ENCODE measurements at regions not wholly inside any gene's neighbourhood (a gene's known extent, or its start where the extent isn't known, plus 50 kb on each side); places are given as distances from the start of the nearest gene placed in this dataset.

DNA sequence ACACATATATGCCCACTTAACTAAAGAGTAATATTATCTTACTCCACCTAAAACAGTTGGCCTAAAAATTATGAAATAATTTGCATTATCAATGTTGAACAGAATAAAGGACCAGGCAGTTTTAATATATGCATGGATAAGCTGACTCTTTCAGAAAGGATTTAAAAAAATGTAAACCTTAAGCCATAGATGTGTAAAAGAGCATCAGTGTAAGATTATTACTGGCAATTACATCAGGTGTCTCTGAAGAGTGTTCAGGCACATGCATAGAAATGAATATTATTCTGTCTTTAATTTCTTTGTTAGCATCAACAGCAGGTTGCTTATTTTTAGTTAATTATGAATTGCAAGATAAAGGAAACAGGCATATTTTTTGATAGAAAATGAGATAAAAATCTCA, 1353.8 kb downstream of the C4orf33 start:
- Histone ChIP-seq H3K23ac (ENCODE audit: low read depth, low read length) (no peak overlapping the region), H4K5ac (ENCODE audit: low read depth, low read length) (no peak overlapping the region), H3K18ac (ENCODE audit: low read depth, low read length) (no peak overlapping the region), H3K9me3 (ENCODE audit: control insufficient read depth, insufficient read depth, low read length) (no peaks in the 10 kb centered on the region), H2AK5ac (ENCODE audit: low read depth, low read length) (no peak overlapping the region), H3K27ac (ENCODE audit: insufficient read depth, low read length) (no peak overlapping the region), H3K4me2 (ENCODE audit: low read depth, low read length) (no peak overlapping the region), H2BK120ac (ENCODE audit: low read depth, low read length) (no peak overlapping the region), H3K27me3 (ENCODE audit: control insufficient read depth, insufficient read depth, low read length) (no peaks in the 10 kb centered on the region), H4K91ac (ENCODE audit: insufficient read depth, low read depth, low read length) (no peak overlapping the region), H3K14ac (replicated peaks; ENCODE audit: low read depth, low read length) (no peak overlapping the region), H4K20me1 (ENCODE audit: insufficient read depth, low read length) (no peaks in the 10 kb centered on the region), H3K9ac (ENCODE audit: low read depth, low read length) (no peak overlapping the region), H2BK15ac (ENCODE audit: low read depth, low read length) (no peak overlapping the region), H3K56ac (ENCODE audit: extremely low read depth, insufficient read depth, low read length) (no peak overlapping the region), H3K4me3 (ENCODE audit: insufficient read depth, low read depth, low read length) (no peak overlapping the region), H2BK5ac (ENCODE audit: low read depth, low read length, poor library complexity, severe bottlenecking) (no peak overlapping the region), H2AFZ (replicated peaks; ENCODE audit: low read length, poor library complexity) (no peak overlapping the region), H3K36me3 (ENCODE audit: control insufficient read depth, insufficient read depth, low read length) (no peaks in the 10 kb centered on the region), H3K4me1 (ENCODE audit: control insufficient read depth, insufficient read depth, low read length) (no peaks in the 10 kb centered on the region), H2AK9ac (replicated peaks; ENCODE audit: low read depth, low read length, poor library complexity) (no peak overlapping the region), H3K9me1 (ENCODE audit: insufficient read depth, low read length) (no peaks in the 10 kb centered on the region), H2BK20ac (ENCODE audit: low read depth, low read length) (no peak overlapping the region), H3K79me1 (ENCODE audit: low read depth in 1 of 2, low read length in 2 of 2) (no peaks in the 10 kb centered on the region), H3K4ac (ENCODE audit: low read depth, low read length) (no peak overlapping the region), H4K8ac (ENCODE audit: low read depth in 2 of 2, low read length in 2 of 2) (no peak overlapping the region)
- in situ Hi-C loops (cut with MboI; ENCODE audit: low sequenced_read_pairs) = no loop called here
- ATAC-seq (ENCODE audit: low read depth) = no peak
- DNase-seq = no peak
- intact Hi-C loops (cut with micrococcal nuclease) = no loop called here
- TF ChIP-seq CEBPB (IDR thresholded peaks at IDR 0.05; ENCODE audit: low read depth, low read length) (no peak), MXI1 (IDR thresholded peaks at IDR 0.05; ENCODE audit: borderline replicate concordance, low read depth, low read length) (no peak), SMC3 (IDR thresholded peaks at IDR 0.05; ENCODE audit: low read depth, low read length) (no peak), MAZ (IDR thresholded peaks at IDR 0.05; ENCODE audit: borderline replicate concordance, low read depth, low read length) (no peak), FOS (IDR thresholded peaks at IDR 0.05; ENCODE audit: low read depth, low read length) (no peak), RCOR1 (IDR thresholded peaks at IDR 0.05; ENCODE audit: insufficient replicate concordance, low read length) (no peak), RFX5 (IDR thresholded peaks at IDR 0.05; ENCODE audit: low read depth, low read length) (no peak), BHLHE40 (IDR thresholded peaks at IDR 0.05; ENCODE audit: low read depth, low read length) (no peak), NFE2L2 (IDR thresholded peaks at IDR 0.05; ENCODE audit: low read depth, low read length) (no peak), RAD21 (IDR thresholded peaks at IDR 0.05; ENCODE audit: low read length) (no peak), POLR2A (IDR thresholded peaks at IDR 0.05; ENCODE audit: low read depth, low read length) (no peak), CHD1 (IDR thresholded peaks at IDR 0.05; ENCODE audit: low read depth, low read length) (no peak), MAFK (IDR thresholded peaks at IDR 0.05; ENCODE audit: low read depth, low read length) (no peak)
- TF ChIP-seq, protein P1, sequence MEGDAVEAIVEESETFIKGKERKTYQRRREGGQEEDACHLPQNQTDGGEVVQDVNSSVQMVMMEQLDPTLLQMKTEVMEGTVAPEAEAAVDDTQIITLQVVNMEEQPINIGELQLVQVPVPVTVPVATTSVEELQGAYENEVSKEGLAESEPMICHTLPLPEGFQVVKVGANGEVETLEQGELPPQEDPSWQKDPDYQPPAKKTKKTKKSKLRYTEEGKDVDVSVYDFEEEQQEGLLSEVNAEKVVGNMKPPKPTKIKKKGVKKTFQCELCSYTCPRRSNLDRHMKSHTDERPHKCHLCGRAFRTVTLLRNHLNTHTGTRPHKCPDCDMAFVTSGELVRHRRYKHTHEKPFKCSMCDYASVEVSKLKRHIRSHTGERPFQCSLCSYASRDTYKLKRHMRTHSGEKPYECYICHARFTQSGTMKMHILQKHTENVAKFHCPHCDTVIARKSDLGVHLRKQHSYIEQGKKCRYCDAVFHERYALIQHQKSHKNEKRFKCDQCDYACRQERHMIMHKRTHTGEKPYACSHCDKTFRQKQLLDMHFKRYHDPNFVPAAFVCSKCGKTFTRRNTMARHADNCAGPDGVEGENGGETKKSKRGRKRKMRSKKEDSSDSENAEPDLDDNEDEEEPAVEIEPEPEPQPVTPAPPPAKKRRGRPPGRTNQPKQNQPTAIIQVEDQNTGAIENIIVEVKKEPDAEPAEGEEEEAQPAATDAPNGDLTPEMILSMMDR (conservative IDR thresholded peaks at IDR 0.05; ENCODE audit: low read depth, low read length) = no peak
- TF ChIP-seq, protein P2, sequence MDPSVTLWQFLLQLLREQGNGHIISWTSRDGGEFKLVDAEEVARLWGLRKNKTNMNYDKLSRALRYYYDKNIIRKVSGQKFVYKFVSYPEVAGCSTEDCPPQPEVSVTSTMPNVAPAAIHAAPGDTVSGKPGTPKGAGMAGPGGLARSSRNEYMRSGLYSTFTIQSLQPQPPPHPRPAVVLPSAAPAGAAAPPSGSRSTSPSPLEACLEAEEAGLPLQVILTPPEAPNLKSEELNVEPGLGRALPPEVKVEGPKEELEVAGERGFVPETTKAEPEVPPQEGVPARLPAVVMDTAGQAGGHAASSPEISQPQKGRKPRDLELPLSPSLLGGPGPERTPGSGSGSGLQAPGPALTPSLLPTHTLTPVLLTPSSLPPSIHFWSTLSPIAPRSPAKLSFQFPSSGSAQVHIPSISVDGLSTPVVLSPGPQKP (IDR thresholded peaks at IDR 0.05; ENCODE audit: borderline replicate concordance, low read depth, low read length) = no peak
- TF ChIP-seq, protein P3, sequence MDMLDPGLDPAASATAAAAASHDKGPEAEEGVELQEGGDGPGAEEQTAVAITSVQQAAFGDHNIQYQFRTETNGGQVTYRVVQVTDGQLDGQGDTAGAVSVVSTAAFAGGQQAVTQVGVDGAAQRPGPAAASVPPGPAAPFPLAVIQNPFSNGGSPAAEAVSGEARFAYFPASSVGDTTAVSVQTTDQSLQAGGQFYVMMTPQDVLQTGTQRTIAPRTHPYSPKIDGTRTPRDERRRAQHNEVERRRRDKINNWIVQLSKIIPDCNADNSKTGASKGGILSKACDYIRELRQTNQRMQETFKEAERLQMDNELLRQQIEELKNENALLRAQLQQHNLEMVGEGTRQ (IDR thresholded peaks at IDR 0.05; ENCODE audit: low read depth, low read length) = no peak
- CTCF ChIA-PET = no interaction called here
- dilution Hi-C loops (cut with HindIII; ENCODE audit: low sequenced_read_pairs, unreplicated experiment) = no loop called here
- POLR2A ChIA-PET (ENCODE audit: unreplicated experiment) = no interaction called here
- BruUV-seq (replicated peaks) = no TSS peak

Data from IMR-90 (cell line).